Gastrocnemius medialis (tissue), 4 donors: ENCODE measurements at regions not wholly inside any gene's neighbourhood (a gene's known extent, or its start where the extent isn't known, plus 50 kb on each side); places are given as distances from the start of the nearest gene placed in this dataset.

ENCODE experiments used
- ATAC-seq, 2 donors: fragments of 150-250 bp; one replicate each; pipeline ENCODE4 v1.9.1; 2016
- DNase-seq, 2 donors: peaks; one replicate each; pipeline ENCODE4 v3.0.0-alpha.2; 2019
- H3K27ac ChIP-seq, 4 donors: fragments of 200-600 bp; sonication (generic); 1 replicate in 1 of 4; 2 replicates in 3 of 4; pipeline ENCODE4 v1.5.1; 2016 to 2018; ENCODE audit warnings: mild to moderate bottlenecking in 2 of 4, moderate library complexity in 1 of 4
- H3K27me3 ChIP-seq, 3 donors: fragments of 200-600 bp; sonication (generic) in 2 of 3; 1 replicate in 1 of 3; 2 replicates in 2 of 3; pipeline versions ENCODE4 v1.5.1 to v1.6.0; 2016 to 2019; ENCODE audit warnings: mild to moderate bottlenecking in 1 of 3, moderate library complexity in 1 of 3
- H3K36me3 ChIP-seq, 2 donors: fragments of 200-600 bp; sonication (generic) in 1 of 2; one replicate each; pipeline ENCODE4 v1.5.1; 2017 to 2018
- H3K4me1 ChIP-seq, 2 donors: fragments of 200-600 bp; sonication (generic) in 1 of 2; one replicate each; pipeline ENCODE4 v1.5.1; 2016 to 2017; ENCODE audit warnings: mild to moderate bottlenecking in 2 of 2
- H3K4me3 ChIP-seq, 4 donors: fragments of 200-600 bp; sonication (generic) in 3 of 4; 1 replicate in 1 of 4; 2 replicates in 3 of 4; pipeline ENCODE4 v1.5.1; 2016 to 2019; ENCODE audit warnings: mild to moderate bottlenecking in 2 of 4
- H3K9me3 ChIP-seq, 3 donors: fragments of 200-600 bp; sonication (generic) in 2 of 3; 1 replicate in 1 of 3; 2 replicates in 2 of 3; pipeline ENCODE4 v1.5.1; 2016 to 2019
- CTCF ChIP-seq, 5 experiments: fragments of 450-650 bp in 3 of 5; fragments of 200-600 bp in 2 of 5; sonication (generic) in 2 of 5; IDR thresholded peaks in 4 of 5; conservative IDR thresholded peaks in 1 of 5; 1 replicate in 4 of 5; 2 replicates in 1 of 5; pipeline ENCODE4 v1.5.1; 2016 to 2019; ENCODE audit warnings: antibody characterized with exemption in 5 of 5, mild to moderate bottlenecking in 3 of 5, moderate library complexity in 3 of 5
- POLR2A ChIP-seq, 2 donors: fragments of 450-650 bp; IDR thresholded peaks; one replicate each; pipeline ENCODE4 v1.6.1; 2017; ENCODE audit warnings: antibody characterized with exemption in 2 of 2, mild to moderate bottlenecking in 2 of 2, moderate library complexity in 2 of 2
- in situ Hi-C, 4 donors: fragments of 200-750 bp; cut with MboI; loops; one replicate each; pipeline versions ENCODE4 v1.15.0 to v1.8.0; 2017; ENCODE audit warnings: low sequenced_read_pairs in 4 of 4
- intact Hi-C: fragments of 100-400 bp; cut with DNase I; formaldehyde crosslinking; loops from one replicate; pipeline ENCODE4 v1.15.1; 2023; ENCODE audit warnings: low total_unique reads

GRCh38 chr6:142686507-142686887 is 258.5 kb downstream of the HIVEP2 start:
- H3K4me3 ChIP-seq, result no peak overlapping the region
- H3K9me3 ChIP-seq, result no peaks in the 10 kb centered on the region
- no peak for ATAC-seq
- no peak overlapping the region for H3K27ac ChIP-seq
- no peaks in the 10 kb centered on the region for H3K27me3 ChIP-seq
- TF ChIP-seq POLR2A (IDR thresholded peaks at IDR 0.05) (no peak), CTCF (IDR thresholded peaks at IDR 0.05 in 4 of 5, conservative IDR thresholded peaks at IDR 0.05 in 1 of 5) (no peak)
- no peaks in the 10 kb centered on the region for H3K4me1 ChIP-seq
- in situ Hi-C loops, result loop anchor here in 3 of 4 donors (10.0 to 25.0 kb wide), 3 partner anchors 601 to 728 kb away; no protein-coding TSS in a partner anchor
- no peaks in the 10 kb centered on the region for H3K36me3 ChIP-seq
- intact Hi-C loops, result no loop called here
- no peak for DNase-seq

- peak overlapping the region in 2 of 4 donors; percentile 3 to 15 for H3K27ac ChIP-seq
- ATAC-seq (peak; percentile 63 to 79), DNase-seq (peak; percentile 34 to 52)
- intact Hi-C loops (loop anchor here (1.0 to 10.0 kb wide), 6 partner anchors 52 to 734 kb away; no protein-coding TSS in a partner anchor), in situ Hi-C loops (loop anchor here (5.0 to 25.0 kb wide), 8 partner anchors 262 to 732 kb away; no protein-coding TSS in a partner anchor)
- H3K9me3 ChIP-seq, result no peaks in the 10 kb centered on the region
- TF ChIP-seq CTCF (IDR thresholded peaks at IDR 0.05 in 4 of 5, conservative IDR thresholded peaks at IDR 0.05 in 1 of 5), result peak; percentile 91 to 95 (median 93)
- TF ChIP-seq POLR2A (IDR thresholded peaks at IDR 0.05), result no peak
- no peaks in the 10 kb centered on the region for H3K36me3 ChIP-seq
- H3K4me3 ChIP-seq, result no peak overlapping the region
- peaks cover 11 to 12% of the 10 kb centered on the region in 2 donors for H3K4me1 ChIP-seq
- no peaks in the 10 kb centered on the region for H3K27me3 ChIP-seq
Measured at GRCh38 chr6:142692942-142693341, 252.0 kb downstream of the HIVEP2 start.

- no peak overlapping the region for H3K4me3 ChIP-seq
- no peaks in the 10 kb centered on the region for H3K9me3 ChIP-seq
- H3K4me1 ChIP-seq, result peaks cover 11 to 12% of the 10 kb centered on the region in 2 donors
- DNase-seq (no peak), ATAC-seq (no peak)
- no peaks in the 10 kb centered on the region for H3K27me3 ChIP-seq
- in situ Hi-C loops (loop anchor here (5.0 to 25.0 kb wide), 8 partner anchors 261 to 731 kb away; no protein-coding TSS in a partner anchor), intact Hi-C loops (loop anchor here (1.0 to 10.0 kb wide), 6 partner anchors 51 to 734 kb away; no protein-coding TSS in a partner anchor)
- TF ChIP-seq POLR2A (IDR thresholded peaks at IDR 0.05) (no peak), CTCF (IDR thresholded peaks at IDR 0.05 in 4 of 5, conservative IDR thresholded peaks at IDR 0.05 in 1 of 5) (no peak)
- H3K27ac ChIP-seq, result peak overlapping the region in 2 of 4 donors; percentile 3 to 15
- H3K36me3 ChIP-seq, result no peaks in the 10 kb centered on the region
Measured at GRCh38 chr6:142693441-142693840, 251.5 kb downstream of the HIVEP2 start.

- H3K27ac ChIP-seq, result no peak overlapping the region
- ATAC-seq (no peak), DNase-seq (no peak)
- in situ Hi-C loops, result loop anchor here (5.0 to 25.0 kb wide), 8 partner anchors 261 to 731 kb away; no protein-coding TSS in a partner anchor
- no peaks in the 10 kb centered on the region for H3K27me3 ChIP-seq
- H3K4me3 ChIP-seq, result no peak overlapping the region
- intact Hi-C loops, result loop anchor here (5.0 to 10.0 kb wide), 3 partner anchors 191 to 733 kb away; no protein-coding TSS in a partner anchor
- no peaks in the 10 kb centered on the region for H3K36me3 ChIP-seq
- H3K4me1 ChIP-seq, result peaks cover 11 to 12% of the 10 kb centered on the region in 2 donors
- TF ChIP-seq CTCF (IDR thresholded peaks at IDR 0.05 in 4 of 5, conservative IDR thresholded peaks at IDR 0.05 in 1 of 5) (no peak), POLR2A (IDR thresholded peaks at IDR 0.05) (no peak)
- H3K9me3 ChIP-seq, result no peaks in the 10 kb centered on the region
Measured at GRCh38 chr6:142694054-142694453, 250.9 kb downstream of the HIVEP2 start.
